ENCODE measurements at regions not wholly inside any gene's neighbourhood (a gene's known extent, or its start where the extent isn't known, plus 50 kb on each side); places are given as distances from the start of the nearest gene placed in this dataset.

- DNase-seq: no peak
Measured at GRCh38 chr1:51025374-51025773, 55.3 kb downstream of the CDKN2C start.

DNA sequence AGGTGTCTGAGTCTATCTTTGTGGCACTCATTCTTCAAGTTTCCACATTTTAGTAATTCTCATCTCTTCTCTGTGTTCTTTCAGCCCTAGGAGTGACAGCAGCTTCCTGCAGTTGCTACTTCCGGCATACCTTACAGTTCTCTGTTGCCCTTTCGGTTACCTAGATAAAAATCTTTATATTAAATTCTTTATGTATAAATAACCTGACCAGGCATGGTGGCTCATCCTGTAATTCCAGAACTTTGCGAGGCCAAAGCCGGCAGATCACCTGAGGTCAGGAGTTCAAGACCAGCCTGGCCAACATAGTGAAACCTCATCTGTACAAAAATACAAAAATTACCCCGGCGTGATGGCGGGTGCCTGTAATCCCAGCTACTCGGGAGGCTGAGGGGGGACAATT lies 62.9 kb downstream of the CDKN2C start:
- no peak for DNase-seq

DNA sequence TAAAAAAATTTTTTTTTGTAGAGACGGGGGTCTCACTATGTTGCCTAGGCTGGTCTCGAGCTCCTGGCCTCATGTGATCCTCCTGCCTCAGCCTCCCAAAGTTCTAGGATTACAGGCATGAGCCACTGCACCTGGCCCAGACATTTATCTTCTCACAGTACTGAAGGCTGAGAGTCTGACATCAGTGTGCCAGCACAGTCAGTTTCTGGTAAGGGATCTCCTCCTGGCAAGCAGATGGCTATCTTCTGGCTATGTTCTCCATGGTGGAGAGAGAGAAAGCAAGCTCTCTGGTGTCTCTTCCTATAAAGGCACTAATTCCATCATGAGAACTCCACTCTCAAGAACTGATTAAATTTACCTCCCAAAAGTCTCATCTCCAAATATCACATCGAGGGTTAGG lies 57.8 kb upstream of the C1orf185 start:
- no peak for DNase-seq

GRCh38 chr1:51044834-51045233 lies 57.2 kb upstream of the C1orf185 start:
- peak; percentile 1 for DNase-seq

DNA sequence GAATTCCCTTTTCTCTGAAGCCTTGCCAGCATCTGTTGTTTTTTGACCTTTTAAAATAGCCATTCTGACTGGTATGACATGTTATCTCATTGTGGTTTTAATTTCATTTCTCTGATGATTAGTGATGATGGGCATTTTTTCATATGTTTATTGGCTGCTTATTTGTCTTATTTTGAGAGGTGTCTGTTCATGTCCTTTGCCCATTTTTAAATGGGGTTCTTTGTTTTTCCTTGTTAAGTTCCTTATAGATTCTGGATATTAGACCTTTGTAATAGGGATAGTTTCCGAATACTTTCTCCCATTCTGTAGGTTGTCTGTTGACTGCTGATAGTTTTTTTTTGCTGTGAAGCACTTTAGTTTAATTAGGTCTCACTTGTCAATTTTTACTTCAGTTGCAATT lies 54.0 kb upstream of the C1orf185 start:
- no peak for DNase-seq

DNA sequence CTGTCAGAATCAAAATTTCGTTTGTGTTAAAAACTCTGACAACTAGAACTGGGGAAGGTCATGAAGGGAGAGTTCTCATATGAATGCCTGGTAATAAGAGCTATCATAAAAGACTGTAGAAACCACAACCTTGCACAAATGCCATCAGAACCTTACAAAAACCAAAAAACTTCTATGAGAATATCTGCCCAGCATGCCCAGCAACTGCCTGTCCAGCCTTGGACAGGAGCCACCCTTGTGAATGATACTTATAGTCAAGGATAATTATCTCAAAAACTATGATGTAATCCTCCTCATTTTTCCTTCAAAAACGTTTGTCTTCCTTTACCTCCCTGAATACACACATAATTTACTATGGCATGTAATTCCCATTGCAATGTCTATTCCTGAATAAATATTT lies 53.4 kb upstream of the C1orf185 start:
- no peak for DNase-seq
